Activated CD4-positive, alpha-beta T cell treated with anti-CD3 and anti-CD28 coated beads, Interleukin-2, amount 10 ng/mL, durations not matched to agents 7 days and 5 days (primary cell): ENCODE measurements at regions not wholly inside any gene's neighbourhood (a gene's known extent, or its start where the extent isn't known, plus 50 kb on each side); places are given as distances from the start of the nearest gene placed in this dataset.
"Not testable (repeated sequence)": the region's sequence is repeated elsewhere in the genome, so short reads cannot be mapped to it uniquely, and the experiment has no call there.

ENCODE experiments used
- CTCF ChIA-PET: fragments of 350-600 bp; sonication (Branson Sonifier 250); formaldehyde crosslinking; loops from one replicate; lab custom pipeline; 2021; ENCODE audit warnings: antibody characterized with exemption; lab: Charles Lee
- POLR2A ChIA-PET: fragments of 350-600 bp; sonication (Branson Sonifier 250); formaldehyde crosslinking; loops from one replicate; lab custom pipeline; 2021; ENCODE audit warnings: antibody characterized with exemption; lab: Charles Lee
- DNase-seq: peaks from one replicate; pipeline ENCODE4 v3.0.0-alpha.2; 2020
- H3K27ac Mint-ChIP-seq: one replicate; pipeline ENCODE4 v1.8.0; 2021; ENCODE audit warnings: mild to moderate bottlenecking, moderate library complexity, mixed read lengths
- H3K27me3 Mint-ChIP-seq: one replicate; pipeline ENCODE4 v1.8.0; 2021; ENCODE audit warnings: mixed read lengths
- H3K36me3 Mint-ChIP-seq: one replicate; pipeline ENCODE4 v1.8.0; 2021; ENCODE audit warnings: low read depth, mixed read lengths
- H3K4me1 Mint-ChIP-seq: one replicate; pipeline ENCODE4 v1.8.0; 2021; ENCODE audit warnings: mixed read lengths
- H3K4me3 Mint-ChIP-seq: one replicate; pipeline ENCODE4 v1.8.0; 2021; ENCODE audit warnings: mild to moderate bottlenecking, moderate library complexity, mixed read lengths
- H3K9me3 Mint-ChIP-seq: one replicate; pipeline ENCODE4 v1.8.0; 2021; ENCODE audit warnings: mixed read lengths

DNA sequence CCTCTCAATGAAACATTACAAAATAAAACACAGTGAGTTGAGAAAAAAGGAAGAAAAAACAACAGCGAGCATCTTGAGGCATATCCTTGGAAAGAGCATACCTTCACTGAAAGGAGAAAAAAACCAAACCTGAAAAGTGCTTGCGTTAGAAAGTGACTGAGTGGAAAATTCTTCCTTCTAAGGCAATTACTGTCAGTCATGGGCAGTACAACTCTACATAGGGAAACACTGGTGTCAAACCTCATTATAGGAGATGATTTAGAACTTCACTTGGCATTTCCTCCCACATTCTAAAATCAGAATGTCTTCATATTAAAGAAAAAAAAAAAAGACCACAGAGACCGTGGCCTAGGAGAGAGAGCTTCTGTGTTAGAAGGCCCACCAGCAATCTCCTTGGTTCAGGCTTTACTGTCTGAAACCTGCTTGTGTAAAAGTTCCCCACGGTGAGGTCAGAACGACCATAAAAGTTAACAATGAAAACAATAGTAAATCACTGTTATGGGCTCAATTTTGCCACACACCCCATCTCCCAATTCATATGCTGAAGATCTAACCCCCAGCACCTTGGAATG, 91.1 kb upstream of the CRY1 start:
- ChIA-PET CTCF (no interaction called here), POLR2A (no interaction called here)
- Mint-ChIP-seq H3K27ac (no peak overlapping the region), H3K4me1 (peaks cover 2% of the 10 kb centered on the region), H3K27me3 (peaks cover 20% of the 10 kb centered on the region), H3K36me3 (no peaks in the 10 kb centered on the region), H3K4me3 (no peak overlapping the region), H3K9me3 (no peaks in the 10 kb centered on the region)
- no peak for DNase-seq

GRCh38 chr12:107196681-107197080, 103.3 kb upstream of the CRY1 start:
- Mint-ChIP-seq H3K36me3 (no peaks in the 10 kb centered on the region), H3K27ac (no peak overlapping the region), H3K27me3 (peaks cover 7% of the 10 kb centered on the region), H3K4me1 (no peaks in the 10 kb centered on the region), H3K9me3 (peaks cover 3% of the 10 kb centered on the region), H3K4me3 (no peak overlapping the region)
- POLR2A ChIA-PET = no interaction called here
- DNase-seq = no peak
- CTCF ChIA-PET = interaction anchor here (0.5 kb wide), 1 partner anchor 112 kb away, joined by 4 read pairs; no protein-coding TSS in a partner anchor

DNA sequence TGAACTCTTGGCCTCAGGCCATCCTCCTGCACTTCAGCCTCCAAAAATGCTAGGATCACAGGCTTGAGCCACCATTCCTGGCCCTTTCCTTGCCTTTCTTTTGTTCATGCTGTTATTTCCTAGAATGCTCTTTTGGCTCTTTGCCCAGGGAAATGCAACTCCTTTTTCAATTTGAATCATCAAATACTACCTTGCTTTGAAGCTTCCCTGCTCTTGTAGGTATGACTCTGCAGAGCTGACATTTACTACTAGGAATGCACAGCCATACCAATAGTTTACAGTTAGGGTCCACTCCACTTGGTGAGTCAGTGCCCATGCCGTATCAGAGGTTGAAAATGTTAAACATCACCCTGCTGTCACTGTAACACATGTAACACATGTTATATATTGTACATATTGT, 107.0 kb upstream of the CRY1 start:
- Mint-ChIP-seq H3K27me3 (peaks cover 9% of the 10 kb centered on the region), H3K27ac (no peak overlapping the region), H3K4me3 (no peak overlapping the region), H3K9me3 (no peaks in the 10 kb centered on the region), H3K36me3 (no peaks in the 10 kb centered on the region), H3K4me1 (no peaks in the 10 kb centered on the region)
- ChIA-PET POLR2A (no interaction called here), CTCF (no interaction called here)
- DNase-seq = no peak

DNA sequence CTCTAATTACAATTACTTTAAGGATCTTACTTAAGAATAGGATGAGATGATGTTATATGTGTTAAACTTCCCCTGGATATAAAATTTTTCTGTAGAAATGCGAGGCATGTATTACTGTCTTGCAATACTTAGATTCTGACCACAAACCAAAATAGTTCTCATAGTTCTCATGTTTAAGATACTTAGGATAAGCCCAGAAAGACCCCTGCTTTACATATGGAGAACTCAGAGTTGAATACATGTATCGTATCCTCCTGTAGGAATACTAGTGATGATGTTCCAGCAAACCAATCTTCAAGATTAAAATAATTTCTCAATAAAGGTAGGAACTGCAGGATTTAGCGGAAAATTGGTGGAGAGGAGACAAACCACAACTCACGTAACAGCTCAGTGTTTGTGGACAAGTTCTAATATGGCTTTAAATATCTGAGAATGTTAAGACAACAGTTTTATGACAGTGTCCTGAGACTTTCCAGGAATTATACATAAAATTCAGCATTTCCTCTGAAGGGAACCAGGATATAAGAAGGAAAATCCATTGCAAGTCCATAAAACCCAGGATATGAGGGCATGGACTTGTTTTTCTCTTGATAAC, 114.7 kb upstream of the CRY1 start:
- H3K4me1 Mint-ChIP-seq = no peaks in the 10 kb centered on the region

GRCh38 chr12:107209700-107210099, 116.4 kb upstream of the CRY1 start:
- H3K9me3 Mint-ChIP-seq, H3K4me1 Mint-ChIP-seq, H3K36me3 Mint-ChIP-seq, CTCF ChIA-PET, H3K27ac Mint-ChIP-seq, DNase-seq, POLR2A ChIA-PET, H3K4me3 Mint-ChIP-seq: not testable (repeated sequence)
- peaks cover 19% of the 10 kb centered on the region for H3K27me3 Mint-ChIP-seq

More for the DNA sequence above, 114.7 kb upstream of the CRY1 start:
- CTCF ChIA-PET = no interaction called here
- peaks cover 8% of the 10 kb centered on the region for H3K9me3 Mint-ChIP-seq
- no peaks in the 10 kb centered on the region for H3K36me3 Mint-ChIP-seq
- POLR2A ChIA-PET = no interaction called here
- no peak overlapping the region for H3K27ac Mint-ChIP-seq
- no peak overlapping the region for H3K4me3 Mint-ChIP-seq
- DNase-seq = no peak
- peaks cover 19% of the 10 kb centered on the region for H3K27me3 Mint-ChIP-seq

DNA sequence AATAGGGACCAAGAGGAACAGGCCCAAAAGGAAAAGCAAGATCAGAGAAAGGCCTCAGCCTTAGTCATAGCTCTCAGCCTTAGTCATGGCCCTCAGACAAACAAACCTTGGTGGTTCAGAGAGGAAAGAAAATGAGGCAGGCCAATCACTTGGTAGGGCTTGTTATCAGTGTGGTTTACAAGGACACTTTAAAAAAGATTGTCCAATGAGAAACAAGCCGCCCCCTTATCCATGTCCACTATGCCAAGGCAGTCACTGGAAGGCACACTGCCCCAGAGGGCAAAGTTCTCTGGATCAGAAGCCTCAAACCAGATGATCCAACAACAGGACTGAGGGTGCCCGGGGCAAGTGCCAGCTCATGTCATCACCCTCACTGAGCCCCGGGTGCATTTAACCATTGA, 121.0 kb upstream of the CRY1 start:
- H3K36me3 Mint-ChIP-seq, CTCF ChIA-PET, H3K4me1 Mint-ChIP-seq, H3K4me3 Mint-ChIP-seq, H3K27ac Mint-ChIP-seq, DNase-seq, H3K27me3 Mint-ChIP-seq: not testable (repeated sequence)
- POLR2A ChIA-PET = interaction anchor here (0.7 kb wide), 1 partner anchor 189 kb away, joined by 7 read pairs; no protein-coding TSS in a partner anchor
- H3K9me3 Mint-ChIP-seq = peaks cover 16% of the 10 kb centered on the region

GRCh38 chr12:107216411-107216810, 123.1 kb upstream of the CRY1 start:
- H3K4me1 Mint-ChIP-seq, DNase-seq, H3K9me3 Mint-ChIP-seq, H3K36me3 Mint-ChIP-seq, H3K4me3 Mint-ChIP-seq, CTCF ChIA-PET, H3K27ac Mint-ChIP-seq, POLR2A ChIA-PET: not testable (repeated sequence)
- H3K27me3 Mint-ChIP-seq = peaks cover 18% of the 10 kb centered on the region

- no peaks in the 10 kb centered on the region for H3K36me3 Mint-ChIP-seq
- peaks cover 21% of the 10 kb centered on the region for H3K27me3 Mint-ChIP-seq
- DNase-seq = no peak
- H3K9me3 Mint-ChIP-seq = peaks cover 8% of the 10 kb centered on the region
- H3K4me1 Mint-ChIP-seq = peaks cover 3% of the 10 kb centered on the region
- CTCF ChIA-PET = no interaction called here
- no peak overlapping the region for H3K4me3 Mint-ChIP-seq
- no peak overlapping the region for H3K27ac Mint-ChIP-seq
- POLR2A ChIA-PET = no interaction called here
Observed at GRCh38 chr12:107219301-107219700, 126.0 kb upstream of the CRY1 start.

- Mint-ChIP-seq H3K27ac (no peak overlapping the region), H3K36me3 (no peaks in the 10 kb centered on the region), H3K9me3 (peaks cover 8% of the 10 kb centered on the region), H3K27me3 (peaks cover 22% of the 10 kb centered on the region), H3K4me3 (no peak overlapping the region), H3K4me1 (peaks cover 3% of the 10 kb centered on the region)
- ChIA-PET CTCF (interaction anchor here (0.6 kb wide), 1 partner anchor 226 kb away, joined by 4 read pairs; no protein-coding TSS in a partner anchor), POLR2A (no interaction called here)
- DNase-seq = no peak
Observed at GRCh38 chr12:107221913-107222312, 128.6 kb upstream of the CRY1 start.

DNA sequence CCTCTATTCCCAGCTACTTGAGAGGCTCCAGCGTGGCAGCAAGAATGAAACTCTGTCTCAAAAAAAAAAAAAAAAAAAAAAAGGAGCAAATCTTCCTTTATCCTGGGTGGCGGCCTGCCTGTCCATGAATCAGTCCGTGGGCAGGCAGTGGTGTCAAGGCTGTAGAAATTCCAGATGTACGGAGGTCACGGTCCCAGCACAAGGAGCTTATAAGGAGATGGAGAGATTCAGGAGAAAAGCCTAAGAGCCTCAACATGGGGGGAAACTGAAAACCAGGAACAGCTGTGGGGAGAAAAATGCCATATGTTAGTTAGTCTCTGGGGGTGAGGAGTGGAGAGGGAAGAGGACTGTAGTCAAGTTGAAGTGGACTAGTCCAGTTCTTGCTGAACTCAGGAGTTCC, 130.5 kb upstream of the CRY1 start:
- Mint-ChIP-seq H3K4me1 (peaks cover 3% of the 10 kb centered on the region), H3K36me3 (no peaks in the 10 kb centered on the region), H3K27me3 (peaks cover 27% of the 10 kb centered on the region), H3K9me3 (peaks cover 4% of the 10 kb centered on the region), H3K4me3 (no peak overlapping the region), H3K27ac (no peak overlapping the region)
- ChIA-PET CTCF (interaction anchor here (0.6 kb wide), 1 partner anchor 12 kb away, joined by 5 read pairs; no protein-coding TSS in a partner anchor), POLR2A (no interaction called here)
- no peak for DNase-seq

- ChIA-PET POLR2A (no interaction called here), CTCF (no interaction called here)
- peaks cover 19% of the 10 kb centered on the region for H3K27me3 Mint-ChIP-seq
- H3K27ac Mint-ChIP-seq = no peak overlapping the region
- no peak for DNase-seq
- H3K9me3 Mint-ChIP-seq = no peaks in the 10 kb centered on the region
- no peaks in the 10 kb centered on the region for H3K36me3 Mint-ChIP-seq
- H3K4me1 Mint-ChIP-seq = peaks cover 3% of the 10 kb centered on the region
- no peak overlapping the region for H3K4me3 Mint-ChIP-seq
Observed at GRCh38 chr12:107225635-107226034, 132.3 kb upstream of the CRY1 start.

DNA sequence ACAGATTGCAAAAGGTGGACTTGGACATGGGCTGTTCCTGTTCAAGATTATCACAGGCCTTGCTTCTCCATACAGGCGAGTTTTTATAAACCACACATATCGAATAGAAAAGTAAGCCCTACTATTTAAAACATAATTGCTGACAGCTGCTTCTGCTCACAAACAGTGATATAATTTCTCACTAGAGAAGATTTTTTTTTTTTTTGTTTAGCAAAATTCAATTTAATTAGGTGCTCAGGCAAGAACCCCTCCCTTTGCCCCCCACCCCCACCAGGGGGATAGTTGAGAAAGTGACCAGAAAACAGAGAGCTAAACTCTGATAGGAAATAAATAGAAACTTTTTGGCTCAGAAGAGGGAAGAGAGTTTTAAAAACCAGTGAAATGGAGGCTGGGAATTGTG, 132.8 kb upstream of the CRY1 start:
- H3K9me3 Mint-ChIP-seq = no peaks in the 10 kb centered on the region
- POLR2A ChIA-PET = no interaction called here
- peaks cover 17% of the 10 kb centered on the region for H3K27me3 Mint-ChIP-seq
- CTCF ChIA-PET = no interaction called here
- no peak for DNase-seq
- H3K4me1 Mint-ChIP-seq = peaks cover 3% of the 10 kb centered on the region
- H3K4me3 Mint-ChIP-seq = no peak overlapping the region
- H3K36me3 Mint-ChIP-seq = no peaks in the 10 kb centered on the region
- H3K27ac Mint-ChIP-seq = no peak overlapping the region

DNA sequence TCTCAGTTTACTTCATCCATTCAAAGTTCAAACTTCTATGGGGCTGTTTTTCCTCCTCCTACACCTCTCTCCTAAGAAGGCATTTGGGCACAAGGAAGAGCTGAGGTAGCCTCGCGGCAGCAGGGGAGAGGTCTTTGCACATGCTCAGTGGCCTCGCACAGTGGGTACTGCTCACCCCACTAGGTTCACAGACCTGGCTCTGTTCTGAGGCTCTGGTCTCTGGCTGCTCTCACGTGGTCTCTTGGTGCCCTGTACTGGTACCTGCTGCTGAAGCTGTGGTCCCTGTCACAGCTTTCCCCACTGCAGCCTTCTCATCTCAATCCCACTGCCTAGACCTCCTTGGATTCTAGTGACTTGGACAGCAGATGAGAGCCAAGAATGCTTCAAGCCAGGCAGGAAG, 134.7 kb upstream of the CRY1 start:
- POLR2A ChIA-PET = no interaction called here
- Mint-ChIP-seq H3K36me3 (no peaks in the 10 kb centered on the region), H3K4me3 (no peak overlapping the region), H3K27me3 (peaks cover 8% of the 10 kb centered on the region), H3K4me1 (no peaks in the 10 kb centered on the region), H3K9me3 (no peaks in the 10 kb centered on the region), H3K27ac (no peak overlapping the region)
- no peak for DNase-seq
- CTCF ChIA-PET = interaction anchor here (0.9 kb wide), 1 partner anchor 9 kb away, joined by 3 read pairs; no protein-coding TSS in a partner anchor

DNA sequence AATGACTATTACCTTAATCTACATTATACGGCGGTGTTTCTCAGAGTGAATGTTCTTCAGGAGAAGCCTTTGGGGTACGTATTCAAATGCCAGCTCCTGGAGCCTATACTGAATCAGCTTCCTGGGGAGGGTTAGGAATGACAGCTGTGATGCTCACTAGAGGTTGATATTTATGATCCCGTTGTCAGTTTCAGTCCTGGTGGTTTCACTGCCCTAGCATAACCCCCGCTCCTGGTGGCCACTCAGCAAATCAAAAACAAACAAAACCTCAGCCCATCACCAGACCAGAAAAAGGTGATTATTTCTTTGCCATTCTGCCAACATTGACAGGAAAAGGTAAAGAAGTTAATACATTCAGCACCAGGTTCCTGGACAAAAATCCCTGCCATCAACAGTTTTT, 136.5 kb upstream of the CRY1 start:
- Mint-ChIP-seq H3K4me1 (no peaks in the 10 kb centered on the region), H3K27me3 (peaks cover 8% of the 10 kb centered on the region), H3K4me3 (no peak overlapping the region), H3K9me3 (no peaks in the 10 kb centered on the region), H3K27ac (no peak overlapping the region), H3K36me3 (no peaks in the 10 kb centered on the region)
- no peak for DNase-seq
- ChIA-PET POLR2A (no interaction called here), CTCF (no interaction called here)
